Endothelial cell of umbilical vein (primary cell): ENCODE measurements at regions not wholly inside any gene's neighbourhood (a gene's known extent, or its start where the extent isn't known, plus 50 kb on each side); places are given as distances from the start of the nearest gene placed in this dataset.

ENCODE experiments used
- BruUV-seq: library from RNA; stranded (reverse); fragments of 400-500 nt; replicated peaks from 2 replicates; lab custom pipeline; 2021; lab: Mats Ljungman, UMichigan
- CTCF ChIA-PET: fragments of 300-600, 350-600 bp; sonication (Branson Sonifier 250); formaldehyde crosslinking; loops from one replicate; lab custom pipeline; 2021; ENCODE audit warnings: antibody characterized with exemption, inconsistent platforms; lab: Charles Lee
- POLR2A ChIA-PET: fragments of 300-600, 350-600 bp; sonication (Branson Sonifier 250); formaldehyde crosslinking; loops from one replicate; lab custom pipeline; 2021; ENCODE audit warnings: antibody characterized with exemption, inconsistent platforms; lab: Charles Lee
- DNase-seq: peaks from one replicate; pipeline ENCODE4 v3.0.0-alpha.2; 2011; ENCODE audit warnings: low read depth, low spot score
- FAIRE-seq: peaks from 2 replicates; lab custom pipeline; 2011; peaks lifted over from hg19 to GRCh38; lab: Jason Lieb, UNC
- H2AFZ ChIP-seq: 2 replicates; pipeline ENCODE4 v1.6.0; 2012; ENCODE audit warnings: low read depth, low read length, control low read depth, inconsistent platforms
- H3K27ac ChIP-seq: 2 replicates; pipeline ENCODE4 v1.5.1; 2011; ENCODE audit warnings: low read depth, mild to moderate bottlenecking, control low read depth, low read length, moderate library complexity; ENCODE audit not compliant: insufficient read depth
- H3K27me3 ChIP-seq, 2 experiments: 2 replicates each; pipeline versions ENCODE4 v1.6.0 to v1.6.1; 2011; ENCODE audit warnings: low read length in 2 of 2, mixed read lengths in 1 of 2; ENCODE audit not compliant: control insufficient read depth in 2 of 2, insufficient read depth in 2 of 2
- H3K36me3 ChIP-seq, 2 experiments: 2 replicates in 1 of 2; 3 replicates in 1 of 2; pipeline ENCODE4 v1.5.1; 2011; ENCODE audit warnings: low read length in 2 of 2, mild to moderate bottlenecking in 1 of 2, moderate library complexity in 1 of 2; ENCODE audit not compliant: control insufficient read depth in 2 of 2, insufficient read depth in 2 of 2; ENCODE audit errors: extremely low read depth in 1 of 2
- H3K4me1 ChIP-seq: 3 replicates; pipeline ENCODE4 v1.5.1; 2011; ENCODE audit warnings: mild to moderate bottlenecking, low read length; ENCODE audit not compliant: control insufficient read depth, insufficient read depth; ENCODE audit errors: extremely low read depth
- H3K4me2 ChIP-seq: 2 replicates; pipeline ENCODE4 v1.6.1; 2011; ENCODE audit warnings: low read length, control low read depth, mixed read lengths; ENCODE audit not compliant: insufficient read depth
- H3K4me3 ChIP-seq, 3 experiments: fragments of 200-600 bp in 1 of 3; sonication (generic), shearing (Covaris generic) in 1 of 3; replicated peaks in 1 of 3; 2 replicates each; pipeline ENCODE4 v1.5.1; 2011 to 2016; ENCODE audit warnings: control low read depth in 3 of 3, low read length in 3 of 3, mild to moderate bottlenecking in 2 of 3, inconsistent platforms in 1 of 3, low read depth in 1 of 3, moderate library complexity in 1 of 3; ENCODE audit not compliant: insufficient read depth in 1 of 3
- H3K79me2 ChIP-seq: 2 replicates; pipeline ENCODE4 v1.6.0; 2012; ENCODE audit warnings: low read length, inconsistent platforms; ENCODE audit not compliant: control insufficient read depth, insufficient read depth
- H3K9ac ChIP-seq: replicated peaks from 2 replicates; pipeline ENCODE3; 2011; ENCODE audit warnings: low read length, control low read depth; ENCODE audit not compliant: insufficient read depth; ENCODE audit errors: extremely low read depth
- H3K9me1 ChIP-seq: replicated peaks from 3 replicates; pipeline ENCODE4 v1.6.0; 2011; ENCODE audit warnings: mild to moderate bottlenecking, low read length; ENCODE audit not compliant: control insufficient read depth, insufficient read depth; ENCODE audit errors: extremely low read depth
- H3K9me3 ChIP-seq: replicated peaks from 2 replicates; pipeline ENCODE4 v1.5.1; 2012; ENCODE audit warnings: low read length, inconsistent platforms; ENCODE audit not compliant: control insufficient read depth, insufficient read depth
- H4K20me1 ChIP-seq: replicated peaks from 2 replicates; pipeline ENCODE3; 2011; ENCODE audit warnings: mild to moderate bottlenecking, low read length; ENCODE audit not compliant: control insufficient read depth, insufficient read depth; ENCODE audit errors: extremely low read depth
- CTCF ChIP-seq, 2 donors: IDR thresholded peaks; 1 replicate in 1 of 2; 2 replicates in 1 of 2; pipeline ENCODE4 v1.5.1; 2011; ENCODE audit warnings: low read length in 2 of 2, mild to moderate bottlenecking in 2 of 2, moderate library complexity in 2 of 2, control low read depth in 1 of 2, inconsistent platforms in 1 of 2, low read depth in 1 of 2; ENCODE audit not compliant: insufficient read depth in 1 of 2; ENCODE audit errors: extremely low read depth in 1 of 2
- EZH2 ChIP-seq: IDR thresholded peaks from 2 replicates; pipeline ENCODE4 v1.6.1; 2012; ENCODE audit warnings: borderline replicate concordance, low read depth, mild to moderate bottlenecking, moderate library complexity, low read length, inconsistent platforms; ENCODE audit not compliant: severe bottlenecking
- FOS ChIP-seq: IDR thresholded peaks from 2 replicates; pipeline ENCODE4 v1.6.1; 2011; ENCODE audit warnings: mild to moderate bottlenecking, low read length, moderate library complexity, borderline replicate concordance; ENCODE audit not compliant: insufficient read depth
- GATA2 ChIP-seq: IDR thresholded peaks from 2 replicates; pipeline ENCODE4 v1.7.0; 2011; ENCODE audit warnings: low read depth, mild to moderate bottlenecking, moderate library complexity, mixed read lengths, low read length; ENCODE audit not compliant: insufficient read length, insufficient read depth
- JUN ChIP-seq: IDR thresholded peaks from 2 replicates; pipeline ENCODE4 v1.6.1; 2011; ENCODE audit warnings: borderline replicate concordance, low read depth; ENCODE audit not compliant: insufficient read length, insufficient read depth
- MAX ChIP-seq: IDR thresholded peaks from 2 replicates; pipeline ENCODE4 v1.6.1; 2011; ENCODE audit not compliant: insufficient read depth, insufficient read length
- MYC ChIP-seq: IDR thresholded peaks from one replicate; pipeline ENCODE4 v1.6.1; 2011; ENCODE audit warnings: mild to moderate bottlenecking, low read depth, low read length
- POLR2A ChIP-seq: IDR thresholded peaks from 2 replicates; pipeline ENCODE4 v1.6.1; 2012; ENCODE audit warnings: low read depth, mild to moderate bottlenecking, control low read depth, low read length
- POLR2AphosphoS5 ChIP-seq: IDR thresholded peaks from 2 replicates; pipeline ENCODE4 v1.6.1; 2012; ENCODE audit warnings: low read depth, mild to moderate bottlenecking, control low read depth, low read length, moderate library complexity; ENCODE audit not compliant: insufficient read depth
- dilution Hi-C: fragments of 300-500 bp; cut with MboI; formaldehyde crosslinking; loops from one replicate; pipeline ENCODE4 v1.15.0; 2019; ENCODE audit warnings: low sequenced_read_pairs; ENCODE audit not compliant: extremely low pct_ligation_motif_present
- intact Hi-C: fragments of 100-400 bp; cut with micrococcal nuclease; formaldehyde crosslinking; loops from one replicate; pipeline ENCODE4 v1.10.0; 2022

- intact Hi-C loops: no loop called here
- ChIA-PET POLR2A (no interaction called here), CTCF (no interaction called here)
- Histone ChIP-seq H3K9me3 (no peaks in the 10 kb centered on the region), H2AFZ (no peak overlapping the region), H3K9me1 (no peaks in the 10 kb centered on the region), H3K27ac (no peak overlapping the region), H4K20me1 (no peaks in the 10 kb centered on the region), H3K4me2 (no peak overlapping the region), H3K4me3 (no peak overlapping the region), H3K4me1 (no peaks in the 10 kb centered on the region), H3K79me2 (no peaks in the 10 kb centered on the region), H3K36me3 (no peaks in the 10 kb centered on the region), H3K27me3 (no peaks in the 10 kb centered on the region), H3K9ac (no peak overlapping the region)
- TF ChIP-seq POLR2A: no peak
- TF ChIP-seq JUN: no peak
- no peak for TF ChIP-seq MAX
- no peak for TF ChIP-seq EZH2
- TF ChIP-seq FOS: no peak
- no peak for TF ChIP-seq CTCF (IDR thresholded peaks at IDR 0.05; ENCODE audit: extremely low read depth in 1 of 2, insufficient read depth in 1 of 2, low read depth in 1 of 2, low read length in 2 of 2)
- no peak for TF ChIP-seq GATA2
- TF ChIP-seq POLR2AphosphoS5: no peak
- no peak for TF ChIP-seq MYC
- dilution Hi-C loops: no loop called here
- no TSS peak for BruUV-seq
- FAIRE-seq (no peak), DNase-seq (no peak)
Measured at GRCh38 chr19:31070146-31071065, 278.8 kb downstream of the TSHZ3 start.
